Neural cell (in vitro differentiated cells): ENCODE measurements at regions not wholly inside any gene's neighbourhood (a gene's known extent, or its start where the extent isn't known, plus 50 kb on each side); places are given as distances from the start of the nearest gene placed in this dataset.

Experiments used
- CTCF ChIP-seq: fragments of 450-650 bp; IDR thresholded peaks from 2 replicates; pipeline ENCODE4 v1.5.1; 2014; ENCODE audit warnings: antibody characterized with exemption, mild to moderate bottlenecking, moderate library complexity; ENCODE audit not compliant: poor library complexity, severe bottlenecking
- EP300 ChIP-seq: fragments of 450-650 bp; conservative IDR thresholded peaks from 2 replicates; pipeline ENCODE4 v1.6.1; 2014; ENCODE audit warnings: antibody characterized with exemption, mild to moderate bottlenecking, moderate library complexity; ENCODE audit not compliant: poor library complexity, severe bottlenecking
- POLR2AphosphoS5 ChIP-seq: IDR thresholded peaks from 2 replicates; pipeline ENCODE4 v1.6.1; 2012
- RAD21 ChIP-seq: fragments of 450-650 bp; conservative IDR thresholded peaks from 2 replicates; pipeline ENCODE4 v1.6.1; 2014; ENCODE audit warnings: antibody characterized with exemption, mild to moderate bottlenecking, moderate library complexity
- REST ChIP-seq: IDR thresholded peaks from 2 replicates; pipeline ENCODE4 v1.6.1; 2012; ENCODE audit warnings: borderline replicate concordance
- TAF1 ChIP-seq: IDR thresholded peaks from 2 replicates; pipeline ENCODE4 v1.6.1; 2012; ENCODE audit warnings: low read depth

GRCh38 chr2:52520644-52521043 is 1247.0 kb upstream of the CHAC2 start:
- no peak for TF ChIP-seq POLR2AphosphoS5
- TF ChIP-seq CTCF, result no peak
- no peak for TF ChIP-seq RAD21
- TF ChIP-seq EP300, result no peak
- no peak for TF ChIP-seq TAF1
- TF ChIP-seq REST, result no peak
